ENCODE measurements at regions not wholly inside any gene's neighbourhood (a gene's known extent, or its start where the extent isn't known, plus 50 kb on each side); places are given as distances from the start of the nearest gene placed in this dataset.

GRCh38 chr2:191738003-191738402, 60.1 kb downstream of the NABP1 start:
- DNase-seq: no peak

- DNase-seq: no peak
These were observed 60.7 kb downstream of the NABP1 start for GRCh38 chr2:191738667-191739066.

GRCh38 chr2:191739194-191739593, 61.3 kb downstream of the NABP1 start:
- no peak for DNase-seq

GRCh38 chr2:191740016-191740419, 62.1 kb downstream of the NABP1 start:
- DNase-seq: no peak

GRCh38 chr2:191740759-191741158, 62.8 kb downstream of the NABP1 start:
- no peak for DNase-seq

- DNase-seq: no peak
These were observed 68.6 kb downstream of the NABP1 start for GRCh38 chr2:191746346-191747169.

GRCh38 chr2:191747170-191747530, 69.2 kb downstream of the NABP1 start:
- no peak for DNase-seq

GRCh38 chr2:191748059-191748461, 70.1 kb downstream of the NABP1 start:
- DNase-seq: no peak

- DNase-seq: no peak
These were observed 70.7 kb downstream of the NABP1 start for GRCh38 chr2:191748528-191749180.

- DNase-seq: no peak
These were observed 71.2 kb downstream of the NABP1 start for GRCh38 chr2:191749181-191749540.

GRCh38 chr2:191754103-191754502, 76.2 kb downstream of the NABP1 start:
- no peak for DNase-seq

GRCh38 chr2:191756761-191757160, 78.8 kb downstream of the NABP1 start:
- no peak for DNase-seq

- DNase-seq: no peak
These were observed 79.3 kb downstream of the NABP1 start for GRCh38 chr2:191757208-191757607.

- peak; percentile 57 for DNase-seq
These were observed 80.9 kb downstream of the NABP1 start for GRCh38 chr2:191758518-191759507.

- no peak for DNase-seq
These were observed 81.7 kb downstream of the NABP1 start for GRCh38 chr2:191759680-191760079.

GRCh38 chr2:191760655-191761262, 82.8 kb downstream of the NABP1 start:
- no peak for DNase-seq

- DNase-seq: no peak
These were observed 73.8 kb downstream of the CAVIN2 start for GRCh38 chr2:191773136-191773535.

GRCh38 chr2:191777351-191777750, 69.5 kb downstream of the CAVIN2 start:
- no peak for DNase-seq

- DNase-seq: no peak
These were observed 68.8 kb downstream of the CAVIN2 start for GRCh38 chr2:191778041-191778440.

GRCh38 chr2:191782351-191782750, 64.5 kb downstream of the CAVIN2 start:
- no peak for DNase-seq

GRCh38 chr2:191783416-191783815, 63.5 kb downstream of the CAVIN2 start:
- DNase-seq: no peak
